ENCODE measurements at regions not wholly inside any gene's neighbourhood (a gene's known extent, or its start where the extent isn't known, plus 50 kb on each side); places are given as distances from the start of the nearest gene placed in this dataset.

- no peak overlapping the region for H3K9ac ChIP-seq
- H3K36me3 ChIP-seq (ENCODE audit: insufficient read depth): no peaks in the 10 kb centered on the region
- no peaks in the 10 kb centered on the region for H3K4me1 ChIP-seq (ENCODE audit: low read depth, poor library complexity, severe bottlenecking)
- TF ChIP-seq CTCF (conservative IDR thresholded peaks at IDR 0.05; ENCODE audit: low read depth, low read length): no peak
- H3K79me2 ChIP-seq (ENCODE audit: insufficient read depth, low read depth): no peaks in the 10 kb centered on the region
- H3K27me3 ChIP-seq (ENCODE audit: insufficient read depth, low read depth): no peaks in the 10 kb centered on the region
- no peak overlapping the region for H3K4me3 ChIP-seq (IDR thresholded peaks at IDR 0.05; ENCODE audit: insufficient read depth, low read depth, low read length)
- no peak overlapping the region for H2AFZ ChIP-seq (ENCODE audit: low read depth)
- no peaks in the 10 kb centered on the region for H4K20me1 ChIP-seq (ENCODE audit: insufficient read depth)
- H3K27ac ChIP-seq: no peak overlapping the region
- no peak overlapping the region for H3K4me2 ChIP-seq
These were observed 54.1 kb downstream of the IRF2BPL start for GRCh38 chr14:76974365-76974764.

- no peak overlapping the region for H3K4me2 ChIP-seq
- no peak for TF ChIP-seq CTCF (conservative IDR thresholded peaks at IDR 0.05; ENCODE audit: low read depth, low read length)
- H3K4me1 ChIP-seq (ENCODE audit: low read depth, poor library complexity, severe bottlenecking): no peaks in the 10 kb centered on the region
- no peak overlapping the region for H3K9ac ChIP-seq
- no peak overlapping the region for H2AFZ ChIP-seq (ENCODE audit: low read depth)
- H3K27me3 ChIP-seq (ENCODE audit: insufficient read depth, low read depth): no peaks in the 10 kb centered on the region
- no peak overlapping the region for H3K4me3 ChIP-seq (IDR thresholded peaks at IDR 0.05; ENCODE audit: insufficient read depth, low read depth, low read length)
- no peaks in the 10 kb centered on the region for H3K36me3 ChIP-seq (ENCODE audit: insufficient read depth)
- no peaks in the 10 kb centered on the region for H4K20me1 ChIP-seq (ENCODE audit: insufficient read depth)
- no peaks in the 10 kb centered on the region for H3K79me2 ChIP-seq (ENCODE audit: insufficient read depth, low read depth)
- H3K27ac ChIP-seq: no peak overlapping the region
These were observed 57.0 kb downstream of the IRF2BPL start for GRCh38 chr14:76971549-76971948.

- no peaks in the 10 kb centered on the region for H3K36me3 ChIP-seq (ENCODE audit: insufficient read depth)
- no peak overlapping the region for H2AFZ ChIP-seq (ENCODE audit: low read depth)
- H3K9ac ChIP-seq: no peak overlapping the region
- H4K20me1 ChIP-seq (ENCODE audit: insufficient read depth): no peaks in the 10 kb centered on the region
- no peaks in the 10 kb centered on the region for H3K4me1 ChIP-seq (ENCODE audit: low read depth, poor library complexity, severe bottlenecking)
- H3K27me3 ChIP-seq (ENCODE audit: insufficient read depth, low read depth): peaks cover 9% of the 10 kb centered on the region; the same call in 1 of the 2 replicates
- no peak overlapping the region for H3K4me3 ChIP-seq (IDR thresholded peaks at IDR 0.05; ENCODE audit: insufficient read depth, low read depth, low read length)
- H3K27ac ChIP-seq: no peak overlapping the region
- no peaks in the 10 kb centered on the region for H3K79me2 ChIP-seq (ENCODE audit: insufficient read depth, low read depth)
- no peak for TF ChIP-seq CTCF (conservative IDR thresholded peaks at IDR 0.05; ENCODE audit: low read depth, low read length)
- H3K4me2 ChIP-seq: no peak overlapping the region
These were observed 59.9 kb downstream of the IRF2BPL start for GRCh38 chr14:76968621-76969063.

- Histone ChIP-seq H2AFZ (ENCODE audit: low read depth) (no peak overlapping the region), H3K4me2 (no peak overlapping the region), H3K4me1 (ENCODE audit: low read depth, poor library complexity, severe bottlenecking) (no peaks in the 10 kb centered on the region), H3K27ac (no peak overlapping the region), H4K20me1 (ENCODE audit: insufficient read depth) (no peaks in the 10 kb centered on the region), H3K79me2 (ENCODE audit: insufficient read depth, low read depth) (no peaks in the 10 kb centered on the region), H3K36me3 (ENCODE audit: insufficient read depth) (no peaks in the 10 kb centered on the region), H3K9ac (no peak overlapping the region), H3K4me3 (IDR thresholded peaks at IDR 0.05; ENCODE audit: insufficient read depth, low read depth, low read length) (no peak overlapping the region), H3K27me3 (ENCODE audit: insufficient read depth, low read depth) (peaks cover 16% of the 10 kb centered on the region; the same call in 1 of the 2 replicates)
- TF ChIP-seq CTCF (conservative IDR thresholded peaks at IDR 0.05; ENCODE audit: low read depth, low read length): no peak
These were observed 60.7 kb downstream of the IRF2BPL start for GRCh38 chr14:76967788-76968187.
